B cell (primary cell): ENCODE measurements at regions not wholly inside any gene's neighbourhood (a gene's known extent, or its start where the extent isn't known, plus 50 kb on each side); places are given as distances from the start of the nearest gene placed in this dataset.
"Not testable (repeated sequence)": the region's sequence is repeated elsewhere in the genome, so short reads cannot be mapped to it uniquely, and the experiment has no call there.

Source experiments
- ATAC-seq: fragments of 200-7000 bp; cut with Tn5 transposase; one replicate; pipeline ENCODE4 v1.10.0; 2021; ENCODE audit warnings: low read depth, mild to moderate bottlenecking, moderate number of reproducible peaks, moderate library complexity
- CTCF ChIA-PET: fragments of 350-600 bp; sonication (Branson Sonifier 250); formaldehyde crosslinking; loops from one replicate; lab custom pipeline; 2021; ENCODE audit warnings: antibody characterized with exemption, inconsistent platforms; lab: Charles Lee
- POLR2A ChIA-PET: fragments of 350-600 bp; sonication (Branson Sonifier 250); formaldehyde crosslinking; loops from one replicate; lab custom pipeline; 2021; ENCODE audit warnings: antibody characterized with exemption; lab: Charles Lee
- DNase-seq: peaks from one replicate; pipeline ENCODE4 v3.0.0; 2013
- H2AFZ ChIP-seq: 2 replicates; pipeline ENCODE4 v1.6.1; 2012; ENCODE audit warnings: mild to moderate bottlenecking, low read depth, low read length; ENCODE audit not compliant: insufficient read depth, poor library complexity, severe bottlenecking
- H3K27ac ChIP-seq, 2 donors: 1 replicate in 1 of 2; 2 replicates in 1 of 2; pipeline ENCODE4 v1.5.1; 2012 to 2013; ENCODE audit warnings: low read length in 2 of 2, mild to moderate bottlenecking in 2 of 2, moderate library complexity in 1 of 2
- H3K27me3 ChIP-seq, 4 experiments: fragments of 200-600 bp in 1 of 4; sonication (generic) in 1 of 4; replicated peaks in 1 of 4; 1 replicate in 2 of 4; 2 replicates in 2 of 4; pipeline versions ENCODE4 v1.6.1 to v1.7.0; 2013 to 2016; ENCODE audit warnings: low read length in 3 of 4, mild to moderate bottlenecking in 2 of 4, mixed read lengths in 1 of 4, moderate library complexity in 1 of 4; ENCODE audit not compliant: insufficient read depth in 4 of 4, control insufficient read depth in 3 of 4; ENCODE audit errors: control extremely low read depth in 1 of 4
- H3K36me3 ChIP-seq, 2 experiments: replicated peaks in 1 of 2; 1 replicate in 1 of 2; 2 replicates in 1 of 2; pipeline versions ENCODE4 v1.6.1 to v1.7.1; 2013; ENCODE audit warnings: low read length in 1 of 2; ENCODE audit not compliant: insufficient read depth in 2 of 2, control insufficient read depth in 1 of 2; ENCODE audit errors: control extremely low read depth in 1 of 2, extremely low read depth in 1 of 2
- H3K4me1 ChIP-seq, 2 donors: fragments of 200-600 bp in 1 of 2; sonication (generic) in 1 of 2; 1 replicate in 1 of 2; 2 replicates in 1 of 2; pipeline versions ENCODE4 v1.5.1 to v1.6.1; 2013 to 2017; ENCODE audit warnings: low read length in 2 of 2; ENCODE audit not compliant: control insufficient read depth in 2 of 2, insufficient read depth in 2 of 2
- H3K4me2 ChIP-seq: replicated peaks from 2 replicates; pipeline ENCODE3; 2012; ENCODE audit warnings: mild to moderate bottlenecking, low read depth, low read length; ENCODE audit not compliant: poor library complexity, severe bottlenecking
- H3K4me3 ChIP-seq, 5 experiments: fragments of 200-600 bp in 1 of 5; sonication (generic) in 1 of 5; 1 replicate in 3 of 5; 2 replicates in 2 of 5; pipeline versions ENCODE4 v1.5.1 to v1.7.0; 2011 to 2016; ENCODE audit warnings: low read length in 4 of 5, mild to moderate bottlenecking in 4 of 5, low read depth in 2 of 5, control low read depth in 1 of 5, moderate library complexity in 1 of 5; ENCODE audit not compliant: insufficient read depth in 1 of 5; ENCODE audit errors: control extremely low read depth in 1 of 5, extremely low read depth in 1 of 5
- H3K79me2 ChIP-seq: fragments of 200-600 bp; sonication (generic); one replicate; pipeline ENCODE4 v1.6.0; 2016; ENCODE audit warnings: low read length; ENCODE audit not compliant: control insufficient read depth, insufficient read depth
- H3K9ac ChIP-seq: fragments of 200-600 bp; sonication (generic); 2 replicates; pipeline ENCODE4 v1.6.1; 2017; ENCODE audit warnings: mild to moderate bottlenecking, low read length, moderate library complexity
- H3K9me3 ChIP-seq, 3 donors: one replicate each; pipeline versions ENCODE4 v1.6.1 to v1.7.1; 2013; ENCODE audit warnings: low read length in 2 of 3; ENCODE audit not compliant: control insufficient read depth in 2 of 3, insufficient read depth in 1 of 3; ENCODE audit errors: control extremely low read depth in 1 of 3
- H4K20me1 ChIP-seq: 2 replicates; pipeline ENCODE4 v1.6.0; 2012; ENCODE audit warnings: mild to moderate bottlenecking, low read length; ENCODE audit not compliant: insufficient read depth, control insufficient read depth, poor library complexity, severe bottlenecking
- H3K27ac Mint-ChIP-seq: one replicate; pipeline ENCODE4 v1.8.0; 2021; ENCODE audit warnings: mixed read lengths
- H3K27me3 Mint-ChIP-seq: one replicate; pipeline ENCODE4 v1.8.0; 2021; ENCODE audit warnings: mixed read lengths
- H3K4me1 Mint-ChIP-seq: one replicate; pipeline ENCODE4 v1.8.0; 2021; ENCODE audit warnings: mixed read lengths
- H3K4me3 Mint-ChIP-seq: one replicate; pipeline ENCODE4 v1.8.0; 2021; ENCODE audit warnings: mixed read lengths
- H3K9me3 Mint-ChIP-seq: one replicate; pipeline ENCODE4 v1.8.0; 2022; ENCODE audit warnings: mixed read lengths; ENCODE audit not compliant: insufficient read depth
- CTCF ChIP-seq: fragments of 200-600 bp; IDR thresholded peaks from one replicate; pipeline ENCODE4 v1.8.0; 2022; ENCODE audit warnings: antibody characterized with exemption, mild to moderate bottlenecking
- EZH2 ChIP-seq: IDR thresholded peaks from 2 replicates; pipeline ENCODE4 v1.6.1; 2012; ENCODE audit warnings: borderline replicate concordance, low read depth, mild to moderate bottlenecking, moderate library complexity, low read length; ENCODE audit not compliant: insufficient read depth, poor library complexity, severe bottlenecking
- WGBS: methylation state at CpG from one replicate; pipeline ENCODE4 v1.1.5; 2013; ENCODE audit warnings: missing lambda C conversion rate; ENCODE audit not compliant: insufficient coverage; 5-methylcytosine and 5-hydroxymethylcytosine counted together
- intact Hi-C: fragments of 100-400 bp; cut with micrococcal nuclease; formaldehyde crosslinking; loops from one replicate; pipeline ENCODE4 v1.10.0; 2022

DNA sequence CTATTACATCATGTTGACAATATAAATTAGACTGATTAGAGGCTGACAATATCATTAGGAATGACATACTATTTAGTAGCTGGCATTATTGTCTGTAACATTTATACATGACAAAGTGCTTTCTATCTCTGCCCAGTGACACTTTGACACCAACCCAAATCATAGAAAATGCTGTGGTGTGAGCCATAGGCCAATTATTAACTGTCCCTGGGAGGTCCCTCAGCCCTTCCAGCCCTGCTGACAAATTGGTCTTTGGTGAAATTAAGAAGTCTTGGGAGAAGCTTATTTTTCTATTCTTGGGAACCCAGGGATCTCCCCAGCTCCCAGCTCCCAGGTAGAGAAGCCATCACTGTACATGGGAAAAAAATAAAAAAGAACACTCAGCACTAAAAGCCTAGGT lies 179.6 kb downstream of the AIPL1 start:
- Histone ChIP-seq H3K27me3 (no peaks in the 10 kb centered on the region), H3K27ac (no peak overlapping the region), H3K79me2 (no peaks in the 10 kb centered on the region), H3K4me1 (no peaks in the 10 kb centered on the region), H3K4me2 (no peak overlapping the region), H3K9me3 (no peaks in the 10 kb centered on the region), H4K20me1 (no peaks in the 10 kb centered on the region), H2AFZ (no peak overlapping the region), H3K36me3 (no peaks in the 10 kb centered on the region), H3K9ac (no peak overlapping the region), H3K4me3 (no peak overlapping the region)
- H3K4me3 Mint-ChIP-seq: no peak overlapping the region
- TF ChIP-seq CTCF: no peak
- TF ChIP-seq EZH2: no peak
- no peaks in the 10 kb centered on the region for H3K4me1 Mint-ChIP-seq
- ATAC-seq (no peak), DNase-seq (no peak)
- intact Hi-C loops: no loop called here
- ChIA-PET POLR2A (no interaction called here), CTCF (no interaction called here)
- no peaks in the 10 kb centered on the region for H3K9me3 Mint-ChIP-seq
- no peak overlapping the region for H3K27ac Mint-ChIP-seq
- peaks cover 41% of the 10 kb centered on the region for H3K27me3 Mint-ChIP-seq

- TF ChIP-seq EZH2: no peak
- TF ChIP-seq CTCF: no peak
- Mint-ChIP-seq H3K4me1 (no peaks in the 10 kb centered on the region), H3K27ac (no peak overlapping the region), H3K27me3 (peaks cover 38% of the 10 kb centered on the region), H3K9me3 (no peaks in the 10 kb centered on the region), H3K4me3 (no peak overlapping the region)
- no peak for ATAC-seq
- CTCF ChIA-PET: no interaction called here
- H4K20me1 ChIP-seq: no peaks in the 10 kb centered on the region
- H2AFZ ChIP-seq: no peak overlapping the region
- no peaks in the 10 kb centered on the region for H3K4me1 ChIP-seq
- H3K36me3 ChIP-seq: no peaks in the 10 kb centered on the region
- H3K9ac ChIP-seq: no peak overlapping the region
- no peak overlapping the region for H3K27ac ChIP-seq
- no peaks in the 10 kb centered on the region for H3K27me3 ChIP-seq
- DNase-seq: no peak
- 93% methylated on average over 3 of the region's 5 CpGs for WGBS
- H3K4me3 ChIP-seq: no peak overlapping the region
- intact Hi-C loops: no loop called here
- no peaks in the 10 kb centered on the region for H3K79me2 ChIP-seq
- POLR2A ChIA-PET: no interaction called here
- no peak overlapping the region for H3K4me2 ChIP-seq
- no peaks in the 10 kb centered on the region for H3K9me3 ChIP-seq
Measured at GRCh38 chr17:6254036-6254435, 180.9 kb downstream of the AIPL1 start.

DNA sequence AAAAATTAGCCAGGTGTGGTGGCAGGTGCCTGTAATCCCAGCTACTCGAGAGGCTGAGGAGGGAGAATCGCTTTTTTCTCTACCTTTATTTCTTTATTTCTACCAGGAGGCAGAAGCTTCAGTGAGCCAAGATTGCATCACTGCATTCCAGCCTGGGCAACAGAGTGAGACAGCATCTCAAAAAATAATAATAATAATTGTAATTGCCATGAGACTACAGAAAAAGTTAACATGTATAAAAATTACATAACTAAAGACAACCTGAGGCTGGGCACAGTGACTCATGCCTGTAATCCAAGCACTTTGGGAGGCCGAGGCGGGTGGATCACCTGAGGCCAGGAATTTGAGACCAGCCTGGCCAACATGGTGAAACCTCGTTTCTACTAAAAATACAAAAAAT lies 181.5 kb downstream of the WSCD1 start:
- H3K9ac ChIP-seq, H3K9me3 Mint-ChIP-seq, H3K79me2 ChIP-seq, H2AFZ ChIP-seq, H3K36me3 ChIP-seq, CTCF ChIA-PET, H3K4me1 ChIP-seq, H3K27me3 ChIP-seq, DNase-seq, H3K4me1 Mint-ChIP-seq, H3K27ac Mint-ChIP-seq, ATAC-seq, intact Hi-C loops, POLR2A ChIA-PET, H3K9me3 ChIP-seq, H4K20me1 ChIP-seq, H3K4me3 Mint-ChIP-seq, H3K27ac ChIP-seq, H3K4me3 ChIP-seq, H3K4me2 ChIP-seq: not testable (repeated sequence)
- 100% methylated on average over 3 of the region's 5 CpGs for WGBS
- H3K27me3 Mint-ChIP-seq: peaks cover 22% of the 10 kb centered on the region
